ENCODE measurements at regions not wholly inside any gene's neighbourhood (a gene's known extent, or its start where the extent isn't known, plus 50 kb on each side); places are given as distances from the start of the nearest gene placed in this dataset.

- DNase-seq (ENCODE audit: low read depth, low spot score), result no peak
These were observed 416.6 kb upstream of the TNP1 start for GRCh38 chr2:217276433-217276832.

GRCh38 chr2:217275091-217275490, 415.2 kb upstream of the TNP1 start:
- no peak for DNase-seq (ENCODE audit: low read depth, low spot score)

DNA sequence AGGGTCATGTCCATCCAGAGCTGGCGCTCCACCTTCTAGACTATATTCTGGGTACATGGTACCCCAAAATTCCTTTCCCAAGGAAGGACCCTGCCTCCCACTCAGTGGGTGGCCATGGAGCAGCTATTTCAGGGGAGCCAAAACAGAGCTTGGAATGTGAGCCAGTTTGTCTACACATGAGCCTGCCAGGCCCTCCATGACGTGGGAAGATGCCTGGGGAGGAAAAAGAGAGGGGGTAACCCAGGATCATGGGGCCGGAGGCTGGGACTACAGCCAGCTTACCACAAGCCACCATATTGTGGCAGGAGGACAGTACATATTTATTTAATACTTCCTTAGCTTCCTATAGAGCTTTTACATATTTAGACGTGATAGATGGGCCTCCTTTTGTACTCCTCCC, 414.7 kb upstream of the TNP1 start:
- no peak for DNase-seq (ENCODE audit: low read depth, low spot score)

- DNase-seq (ENCODE audit: low read depth, low spot score), result no peak
These were observed 414.0 kb upstream of the TNP1 start for GRCh38 chr2:217273851-217274250.

DNA sequence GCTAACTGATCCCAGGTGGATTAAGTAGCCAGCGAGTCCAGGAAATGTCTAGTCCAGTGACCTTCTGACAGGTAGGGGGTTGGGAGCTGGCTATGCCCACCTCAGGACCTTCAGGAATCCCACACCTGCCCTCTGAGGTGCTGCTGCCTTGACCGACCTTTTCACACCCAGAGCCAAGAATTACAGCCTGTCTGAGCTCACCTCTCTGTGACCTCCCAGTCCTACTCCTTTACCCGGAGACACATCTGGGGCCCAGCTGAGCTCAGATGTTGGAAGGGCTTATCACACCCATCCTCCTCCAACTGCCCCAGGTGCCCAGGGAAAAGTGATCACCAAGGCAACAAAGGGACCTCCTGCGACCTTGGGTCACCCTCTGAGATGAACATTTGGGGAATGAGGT, 413.3 kb upstream of the TNP1 start:
- no peak for DNase-seq (ENCODE audit: low read depth, low spot score)

GRCh38 chr2:217271813-217272212, 411.9 kb upstream of the TNP1 start:
- DNase-seq (ENCODE audit: low read depth, low spot score), result no peak

- no peak for DNase-seq (ENCODE audit: low read depth, low spot score)
These were observed 410.7 kb upstream of the TNP1 start for GRCh38 chr2:217270485-217271121.

GRCh38 chr2:217269701-217270484, 410.0 kb upstream of the TNP1 start:
- DNase-seq (ENCODE audit: low read depth, low spot score), result peak; percentile 95

- no peak for DNase-seq (ENCODE audit: low read depth, low spot score)
These were observed 409.1 kb upstream of the TNP1 start for GRCh38 chr2:217268978-217269377.

- DNase-seq (ENCODE audit: low read depth, low spot score), result no peak
These were observed 407.9 kb upstream of the TNP1 start for GRCh38 chr2:217267758-217268157.

DNA sequence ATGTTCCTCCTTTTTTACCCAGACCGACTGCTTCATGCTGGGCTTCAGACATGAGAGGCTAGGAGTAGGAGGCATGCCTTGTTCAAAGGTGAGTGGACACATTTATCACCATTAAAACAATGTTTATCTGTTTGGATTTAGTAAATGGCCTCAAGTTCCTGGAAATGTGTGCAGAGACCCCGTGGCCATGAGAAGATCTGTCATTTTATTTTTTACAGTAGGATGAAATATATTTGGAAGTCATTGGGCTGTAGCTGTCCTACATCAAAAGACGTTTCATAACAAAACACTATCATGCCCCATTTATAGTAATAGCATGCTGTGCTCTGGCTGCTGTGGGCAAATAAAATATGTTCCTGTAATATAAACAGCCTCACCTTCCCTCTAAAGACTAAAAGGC, 403.9 kb upstream of the TNP1 start:
- DNase-seq (ENCODE audit: low read depth, low spot score), result no peak

DNA sequence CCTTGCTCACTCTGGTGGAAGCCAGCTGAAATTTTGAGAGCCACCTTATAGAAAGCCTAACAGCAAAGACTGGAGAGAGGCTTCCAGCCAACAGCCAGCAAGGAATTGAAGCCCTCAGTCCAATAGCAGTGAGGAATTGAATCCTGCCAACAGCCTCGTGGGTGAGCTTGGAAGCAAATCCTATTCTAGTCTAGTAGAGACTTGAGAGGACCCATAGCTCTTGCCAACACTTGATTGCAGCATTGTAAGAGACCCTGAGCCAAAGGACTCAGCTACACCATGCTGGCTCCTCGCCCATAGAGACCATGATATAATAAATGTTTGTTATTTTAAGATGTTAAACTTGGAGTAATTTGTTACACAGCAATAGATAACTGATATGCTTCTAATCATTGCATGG, 403.0 kb upstream of the TNP1 start:
- no peak for DNase-seq (ENCODE audit: low read depth, low spot score)

DNA sequence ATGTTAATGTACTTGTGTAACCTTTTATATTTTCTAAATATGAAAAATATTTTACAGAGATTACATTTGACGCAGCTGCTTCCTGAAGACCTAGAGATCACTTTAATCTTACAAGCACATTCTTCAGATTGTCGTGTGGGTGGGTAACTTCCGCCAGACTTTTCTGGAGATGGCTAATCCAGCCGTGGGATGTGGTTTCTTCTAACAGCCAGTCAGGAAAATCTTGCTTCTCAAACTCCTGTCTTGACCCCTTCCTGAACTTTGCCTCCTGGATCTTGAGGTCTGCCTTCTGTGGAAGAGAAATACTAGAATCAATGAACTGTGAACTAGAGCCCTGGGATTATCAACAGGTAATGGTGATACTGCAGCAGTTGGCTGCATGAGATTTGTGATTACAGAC, 401.6 kb upstream of the TNP1 start:
- DNase-seq (ENCODE audit: low read depth, low spot score), result no peak

DNA sequence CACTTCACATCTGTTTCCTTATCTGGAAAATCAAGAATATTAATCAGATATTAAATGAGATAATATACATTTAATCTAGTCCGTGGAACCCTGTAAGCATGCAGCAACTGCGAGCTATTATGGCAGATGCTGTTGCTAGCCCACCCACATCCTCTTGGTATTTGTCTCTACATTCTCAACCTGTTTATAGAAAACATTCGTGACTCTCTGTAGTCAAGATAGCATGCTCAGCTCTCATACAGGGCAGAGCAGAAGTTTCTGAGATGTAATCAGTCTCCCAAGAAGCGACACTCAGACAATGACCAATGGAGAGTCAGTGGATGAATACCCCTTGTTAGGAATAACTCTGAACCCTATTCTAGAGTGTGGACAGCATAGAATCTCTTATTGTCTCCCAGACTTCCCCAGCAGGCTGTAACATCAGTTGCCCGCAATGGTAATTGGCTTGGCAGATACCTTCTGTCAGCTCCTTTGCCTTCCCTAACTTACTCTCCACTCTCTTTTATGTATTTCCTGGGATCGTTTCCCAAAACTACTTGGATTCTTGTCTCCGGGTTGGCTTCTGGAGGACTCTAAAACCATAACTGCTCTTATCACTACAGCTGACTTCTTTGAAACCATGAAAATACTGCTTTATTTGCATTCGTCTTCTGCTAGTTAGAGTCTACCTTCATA, 400.7 kb upstream of the TNP1 start:
- DNase-seq (ENCODE audit: low read depth, low spot score), result no peak

- no peak for DNase-seq (ENCODE audit: low read depth, low spot score)
These were observed 398.3 kb upstream of the TNP1 start for GRCh38 chr2:217258170-217258569.

- no peak for DNase-seq (ENCODE audit: low read depth, low spot score)
These were observed 396.4 kb upstream of the TNP1 start for GRCh38 chr2:217256251-217256650.

DNA sequence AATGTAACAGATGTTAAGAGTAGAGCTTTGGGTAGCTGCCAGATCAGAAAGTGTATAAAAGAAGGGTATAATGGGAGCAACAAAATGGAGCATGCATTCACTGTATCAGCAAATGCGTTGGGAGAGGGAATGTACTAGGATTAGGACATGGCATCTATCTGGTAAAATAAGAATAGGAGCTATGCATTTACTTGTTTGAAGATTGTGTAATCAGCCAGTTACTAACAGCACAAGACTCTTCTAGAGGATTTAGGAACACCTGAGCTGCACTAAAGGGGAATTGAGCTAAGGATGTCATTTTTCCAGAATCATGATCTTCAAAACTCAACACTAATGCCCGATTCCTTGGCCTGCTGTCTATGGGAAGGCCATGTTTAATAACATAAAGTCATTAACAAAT, 394.2 kb upstream of the TNP1 start:
- no peak for DNase-seq (ENCODE audit: low read depth, low spot score)

- DNase-seq (ENCODE audit: low read depth, low spot score), result no peak
These were observed 392.3 kb upstream of the TNP1 start for GRCh38 chr2:217252181-217252580.

- DNase-seq (ENCODE audit: low read depth, low spot score), result no peak
These were observed 390.2 kb upstream of the TNP1 start for GRCh38 chr2:217250013-217250524.

GRCh38 chr2:217249121-217250012, 389.5 kb upstream of the TNP1 start:
- DNase-seq (ENCODE audit: low read depth, low spot score), result no peak

DNA sequence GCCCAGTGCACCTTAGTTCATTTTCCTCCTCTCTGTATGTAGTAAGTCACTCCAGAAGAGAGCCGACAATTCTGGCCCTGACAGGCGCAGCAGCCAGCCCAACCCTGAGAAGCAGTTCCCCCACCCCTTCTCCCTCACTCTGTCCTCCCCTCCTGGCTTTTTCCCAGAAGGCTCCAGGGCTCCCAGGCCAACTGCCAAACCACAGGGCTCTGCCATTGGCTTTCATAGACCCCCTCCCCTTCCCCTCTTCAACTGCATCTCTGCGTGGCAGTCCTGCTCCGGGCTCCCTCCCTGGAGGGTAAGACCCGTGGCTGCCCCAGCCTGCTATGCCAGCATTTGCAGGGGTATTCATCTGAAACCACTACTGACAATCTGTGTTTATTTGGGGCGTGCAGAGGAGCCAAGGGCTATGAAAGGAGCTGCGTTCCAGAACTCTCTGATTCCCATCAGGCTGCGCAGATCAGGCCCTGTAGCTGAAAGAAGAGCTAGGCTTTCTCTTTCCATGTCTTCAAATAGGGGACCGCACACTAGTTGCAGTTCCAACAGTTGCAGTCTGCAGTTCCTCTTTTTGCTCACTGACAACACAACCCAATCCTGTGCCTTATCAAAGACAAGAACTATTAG, 388.6 kb upstream of the TNP1 start:
- DNase-seq (ENCODE audit: low read depth, low spot score), result no peak
